GM19240 (cell line): ENCODE measurements at regions not wholly inside any gene's neighbourhood (a gene's known extent, or its start where the extent isn't known, plus 50 kb on each side); places are given as distances from the start of the nearest gene placed in this dataset.

ENCODE experiments used
- DNase-seq: peaks from one replicate; pipeline ENCODE4 v3.0.0; 2011; ENCODE audit warnings: low spot score; ENCODE audit not compliant: insufficient read length

DNA sequence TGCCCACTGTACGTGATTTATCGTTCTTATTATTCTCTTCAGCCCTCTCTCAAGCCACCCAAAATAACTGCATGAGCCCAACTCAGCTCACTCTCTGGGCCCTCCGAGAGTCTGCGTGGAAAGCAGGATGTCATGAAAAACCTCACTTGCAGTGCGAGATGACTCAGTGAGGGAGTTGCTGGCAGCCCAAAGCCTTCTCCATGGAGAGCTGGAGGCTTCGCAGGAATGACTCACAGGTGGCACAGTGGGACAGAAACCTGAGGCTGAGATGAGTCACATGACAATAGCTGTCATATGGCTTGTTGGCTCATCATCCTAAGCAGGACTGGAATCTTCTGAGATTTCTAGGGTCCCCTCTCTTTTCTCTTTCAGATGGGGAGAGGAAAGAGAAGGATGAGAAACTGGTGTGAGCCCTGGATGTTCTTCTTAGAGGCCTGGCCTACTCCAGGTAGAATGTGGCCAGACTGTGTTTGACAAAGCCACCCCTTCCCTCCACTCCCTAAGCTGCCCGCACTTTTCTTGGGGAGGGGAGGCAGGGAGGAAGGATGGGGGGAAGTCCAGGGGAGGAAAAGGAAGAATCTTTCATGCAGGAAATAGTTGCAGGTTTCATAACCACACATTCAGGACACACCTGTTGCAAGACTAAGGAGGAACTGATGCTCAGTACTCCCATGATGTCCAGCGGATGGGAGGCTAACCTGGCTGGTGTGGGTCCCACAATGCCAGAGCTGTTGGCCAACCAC, 160.6 kb upstream of the RPL38 start:
- DNase-seq, result no peak

DNA sequence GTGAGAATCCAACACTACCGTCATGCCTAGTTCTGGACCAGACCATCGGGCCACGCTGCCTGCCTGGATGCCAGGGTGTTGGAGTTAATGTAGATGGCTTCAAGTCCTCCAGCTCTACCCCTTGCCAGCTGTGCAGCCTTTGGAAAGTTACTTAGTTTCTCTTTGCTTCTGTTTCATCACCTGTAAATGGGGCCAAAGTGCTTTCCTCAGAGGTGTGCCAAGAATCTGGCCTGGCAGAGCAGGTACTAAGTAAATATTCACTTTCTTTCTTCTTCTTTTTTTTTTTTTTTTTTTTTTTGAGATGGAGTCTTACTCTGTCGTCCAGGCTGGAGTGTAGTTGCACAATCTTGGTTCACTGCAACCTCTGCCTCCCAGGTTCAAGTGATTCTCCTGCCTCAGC, 159.5 kb upstream of the RPL38 start:
- no peak for DNase-seq

GRCh38 chr17:74045608-74046280, 157.7 kb upstream of the RPL38 start:
- no peak for DNase-seq

- DNase-seq, result no peak
Measured at GRCh38 chr17:74049167-74049966, 154.1 kb upstream of the RPL38 start.

DNA sequence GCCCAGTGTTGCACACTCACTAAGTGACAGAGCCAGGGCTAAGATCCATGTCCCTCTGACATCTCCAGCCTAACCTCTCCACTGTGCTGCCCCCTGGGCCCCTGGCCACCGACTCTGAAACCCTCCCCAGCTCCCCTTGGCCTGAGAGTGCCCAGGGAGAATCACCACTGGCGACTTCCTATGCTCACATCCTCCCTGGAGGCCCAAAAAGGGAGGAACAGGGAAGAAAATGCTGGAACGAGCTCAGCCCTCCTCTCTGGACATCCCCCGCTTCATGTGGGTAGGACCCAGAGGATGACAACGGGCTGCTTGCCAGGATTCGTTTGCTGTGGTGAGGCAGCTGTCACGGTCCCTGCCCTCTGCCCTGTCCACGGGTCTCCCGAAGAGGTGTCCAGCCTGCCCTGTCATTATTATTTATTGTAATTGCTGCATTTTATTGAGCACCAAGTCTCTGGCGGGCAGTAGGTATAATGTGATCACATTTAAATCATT, 153.5 kb upstream of the RPL38 start:
- DNase-seq, result no peak

DNA sequence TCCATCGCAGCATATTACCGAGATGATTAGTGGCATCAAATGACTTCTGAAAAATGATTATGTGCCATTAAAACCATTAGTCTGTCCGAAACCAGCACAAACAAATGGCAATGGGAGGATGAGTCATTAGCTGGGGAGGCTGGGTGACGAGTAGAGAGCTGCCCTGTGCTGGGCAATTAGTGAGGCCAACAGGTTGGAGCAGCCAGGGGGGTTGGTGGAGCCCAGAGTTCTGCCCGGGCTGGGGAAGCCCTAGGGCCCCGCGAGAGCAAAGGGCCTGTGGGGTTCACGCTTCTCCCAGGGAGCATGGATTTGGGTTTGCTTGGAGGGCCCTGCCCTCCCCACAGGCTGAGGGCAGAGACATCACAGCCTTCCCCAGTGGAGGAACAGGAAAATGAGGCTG, 152.1 kb upstream of the RPL38 start:
- no peak for DNase-seq

- no peak for DNase-seq
Measured at GRCh38 chr17:74052993-74053711, 150.3 kb upstream of the RPL38 start.

GRCh38 chr17:74053712-74054078, 149.8 kb upstream of the RPL38 start:
- no peak for DNase-seq

DNA sequence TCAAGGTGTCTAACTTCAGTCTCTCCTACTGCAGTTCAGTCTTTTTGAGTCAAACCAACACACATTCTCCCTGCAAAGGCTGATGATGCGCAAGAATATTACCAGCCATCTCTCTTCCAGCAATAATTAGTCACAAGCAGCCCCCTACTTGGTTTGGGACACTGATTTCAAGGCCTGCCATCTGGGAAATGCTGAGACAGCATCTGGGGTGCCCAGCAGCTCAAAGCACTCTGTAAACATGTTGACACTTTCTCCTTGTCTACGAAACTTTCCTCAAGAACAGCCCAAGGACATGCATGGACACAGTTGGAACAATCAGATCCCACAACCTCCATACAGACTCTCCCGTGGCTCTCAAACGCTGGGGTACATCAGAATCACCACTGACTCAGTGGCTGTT, 149.2 kb upstream of the RPL38 start:
- DNase-seq, result no peak

DNA sequence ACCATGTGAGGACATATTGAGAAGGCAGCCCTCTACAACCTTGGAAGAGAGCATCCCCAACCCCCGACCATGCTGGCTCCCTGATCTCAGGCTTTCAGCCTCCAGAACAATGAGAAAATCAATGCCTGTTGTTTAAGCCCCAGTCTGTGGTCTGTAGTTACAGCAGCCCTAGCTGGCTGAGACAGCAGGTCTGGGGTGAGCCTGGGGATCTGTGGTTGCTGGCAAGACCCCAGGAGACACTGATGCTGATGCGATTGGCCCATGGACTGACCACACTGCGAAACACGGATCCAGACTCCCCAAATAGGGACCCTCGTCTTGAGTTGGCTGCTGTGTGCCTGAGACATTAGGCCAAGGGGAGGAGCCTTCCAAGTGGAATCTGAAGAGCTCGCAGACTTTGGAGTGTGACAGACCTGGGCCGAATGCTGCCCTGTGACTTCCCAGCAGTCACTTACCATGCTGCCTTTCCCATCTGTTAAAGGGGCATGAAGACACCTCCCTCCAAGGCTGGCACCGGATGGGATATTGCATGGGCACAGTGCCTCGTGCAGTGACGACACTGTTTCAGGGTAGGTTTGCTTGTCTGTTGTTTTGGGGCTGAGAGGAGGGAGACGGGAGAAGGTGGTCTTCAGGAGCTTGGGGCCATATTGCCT, 147.8 kb upstream of the RPL38 start:
- no peak for DNase-seq

DNA sequence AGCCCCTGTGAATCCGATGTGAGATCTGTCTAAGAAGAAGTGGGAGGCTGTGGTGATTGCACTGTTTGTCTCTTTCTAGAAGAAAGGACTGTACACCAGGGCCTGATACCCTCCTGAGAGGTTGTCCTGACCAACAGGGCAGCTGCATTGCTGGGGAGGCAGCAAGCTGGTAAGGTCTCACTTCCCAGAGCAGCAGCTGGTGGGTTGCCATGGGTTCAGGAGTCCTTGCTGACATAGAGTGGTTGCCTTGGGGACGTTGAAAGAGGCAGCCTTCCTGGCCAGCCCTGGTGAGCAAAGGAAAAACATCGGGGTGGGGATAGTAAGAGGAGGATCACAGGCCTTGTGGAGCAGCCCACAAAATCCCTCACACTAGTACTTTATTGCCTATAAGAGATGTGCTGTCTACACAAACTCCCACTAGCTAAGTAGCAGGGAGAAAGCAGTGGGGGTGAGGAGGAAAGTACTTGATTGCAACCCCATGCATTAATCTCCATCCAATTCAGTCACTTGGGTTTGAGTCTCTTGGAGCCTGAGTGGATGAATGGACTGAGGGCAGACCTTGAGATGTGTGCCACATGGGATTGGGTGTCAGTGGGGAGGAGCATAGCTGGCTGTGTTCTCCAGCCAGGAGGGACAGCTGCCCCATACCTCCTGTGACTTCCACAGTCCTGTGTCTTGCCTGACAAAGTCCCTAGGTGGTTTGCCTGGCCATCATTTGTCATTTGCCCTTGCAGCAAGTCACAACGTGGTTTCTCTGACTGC, 143.8 kb upstream of the RPL38 start:
- DNase-seq, result no peak

DNA sequence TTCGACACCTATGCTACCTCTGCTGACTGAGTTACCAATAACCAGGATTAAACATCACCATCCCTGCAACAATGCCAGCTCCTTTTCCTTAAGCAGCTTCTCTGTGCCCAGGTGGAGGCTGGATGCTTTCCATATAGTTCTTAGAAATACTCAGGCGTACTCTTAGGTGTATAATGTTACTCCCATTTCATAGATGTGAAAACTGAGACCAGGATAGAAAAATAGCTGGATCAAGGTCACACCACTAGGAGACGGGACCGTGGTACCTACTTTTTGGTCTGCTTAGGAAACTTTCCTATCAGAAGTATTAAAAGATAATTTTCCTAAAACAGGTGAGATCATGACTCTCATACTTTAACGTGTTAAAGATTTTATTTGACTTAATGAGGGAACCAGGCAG, 141.7 kb upstream of the RPL38 start:
- DNase-seq, result no peak

GRCh38 chr17:74062234-74062633, 141.2 kb upstream of the RPL38 start:
- no peak for DNase-seq

- DNase-seq, result no peak
Measured at GRCh38 chr17:74063439-74063838, 140.0 kb upstream of the RPL38 start.

DNA sequence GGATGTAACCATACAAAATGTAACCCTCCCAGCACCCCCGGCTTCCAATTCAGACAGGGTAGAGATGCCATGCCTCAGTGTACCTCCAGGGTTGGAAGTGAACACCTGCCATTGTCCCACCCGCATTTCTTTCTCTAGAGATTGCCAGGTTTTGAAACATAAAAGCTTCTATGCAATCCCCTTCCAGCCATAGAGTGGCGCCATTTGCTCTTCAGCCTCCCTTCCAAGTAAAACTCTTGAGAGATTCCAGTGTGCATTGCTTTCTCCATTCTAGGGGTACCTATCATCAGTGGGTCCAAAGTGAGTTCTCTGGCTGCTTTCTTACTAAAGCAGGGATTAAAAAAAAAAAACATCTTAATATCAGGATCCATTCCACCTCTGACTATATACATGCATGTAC, 133.1 kb upstream of the RPL38 start:
- DNase-seq, result no peak

DNA sequence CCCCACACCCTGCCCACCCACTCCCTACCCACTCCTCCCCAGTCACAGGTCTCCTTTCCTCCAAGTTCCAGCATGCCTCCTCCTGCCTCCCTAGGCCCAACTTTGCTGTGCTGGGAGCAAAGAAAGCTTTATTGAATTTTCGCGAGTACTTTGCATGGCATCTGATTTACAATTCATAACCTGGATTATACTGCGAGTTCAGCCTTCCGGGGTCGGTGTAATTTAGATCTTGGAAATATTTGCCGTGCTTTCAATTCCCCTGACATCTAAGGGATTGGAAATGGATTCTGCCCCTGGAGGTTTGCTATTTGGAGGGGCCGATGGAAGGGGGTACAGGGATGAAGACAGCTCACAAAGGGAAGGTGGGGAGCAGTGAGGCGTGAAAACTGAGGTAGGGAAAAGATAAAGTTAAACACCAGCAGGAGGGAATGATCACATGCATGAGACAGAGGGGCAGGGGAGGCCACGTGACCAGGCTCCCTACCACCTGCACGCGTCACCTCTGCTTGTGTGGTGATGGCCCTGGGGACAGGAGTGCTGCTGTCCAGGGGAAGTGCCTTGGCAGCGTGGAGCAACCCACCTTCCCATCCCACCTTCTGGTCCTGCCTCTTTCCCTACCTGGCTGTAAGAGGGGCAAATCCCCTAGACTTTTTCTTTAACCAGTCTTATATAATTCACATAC, 132.3 kb upstream of the RPL38 start:
- DNase-seq, result no peak

DNA sequence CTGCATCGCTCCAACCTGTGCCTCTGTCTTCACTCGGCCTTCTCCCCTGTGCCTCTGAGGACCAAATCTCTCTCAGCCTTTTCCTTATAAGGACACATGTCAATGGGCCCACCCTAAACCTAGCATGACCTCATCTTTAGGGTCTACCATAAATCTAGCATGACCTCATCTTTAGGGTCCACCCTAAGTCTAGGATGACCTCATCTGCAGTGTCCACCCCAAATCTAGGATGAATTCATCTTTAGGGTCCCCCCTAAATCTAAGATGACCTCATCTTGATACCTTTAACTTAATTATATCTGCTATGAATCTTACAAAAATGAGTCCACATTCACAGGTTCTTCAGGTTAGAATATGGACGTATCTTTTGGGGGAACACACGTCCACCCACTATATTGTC, 131.1 kb upstream of the RPL38 start:
- DNase-seq, result no peak

- DNase-seq, result no peak
Measured at GRCh38 chr17:74076446-74076845, 127.0 kb upstream of the RPL38 start.

DNA sequence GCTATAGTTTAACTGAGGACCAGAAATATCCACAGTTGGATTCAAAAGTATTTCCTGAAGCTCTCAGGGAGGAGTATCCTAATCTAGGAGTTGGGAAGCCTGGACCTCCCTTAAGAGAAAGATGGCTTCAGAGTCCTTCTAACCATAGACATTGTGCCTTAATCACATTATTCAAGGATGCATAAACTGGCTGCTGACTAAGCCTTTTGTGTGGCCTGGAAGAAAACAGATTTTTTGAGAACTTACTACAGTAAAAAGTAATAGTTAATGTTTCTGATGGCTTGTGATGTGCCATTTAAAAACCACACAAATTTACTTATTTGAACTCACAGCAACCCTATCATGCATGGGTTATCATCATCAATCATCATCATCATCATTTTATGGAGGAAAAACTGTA, 126.2 kb upstream of the RPL38 start:
- no peak for DNase-seq
